H54 (cell line): ENCODE measurements at regions not wholly inside any gene's neighbourhood (a gene's known extent, or its start where the extent isn't known, plus 50 kb on each side); places are given as distances from the start of the nearest gene placed in this dataset.

Source experiments
- DNase-seq: peaks from one replicate; pipeline ENCODE4 v3.0.0; 2011; ENCODE audit warnings: low spot score, mixed read lengths; ENCODE audit not compliant: insufficient read length
- FAIRE-seq: peaks from 3 replicates; lab custom pipeline; 2011; peaks lifted over from hg19 to GRCh38; lab: Jason Lieb, UNC
- POLR2A ChIP-seq: IDR thresholded peaks from 2 replicates; pipeline ENCODE4 v1.6.1; 2011; ENCODE audit warnings: low read depth, mild to moderate bottlenecking, low read length

DNA sequence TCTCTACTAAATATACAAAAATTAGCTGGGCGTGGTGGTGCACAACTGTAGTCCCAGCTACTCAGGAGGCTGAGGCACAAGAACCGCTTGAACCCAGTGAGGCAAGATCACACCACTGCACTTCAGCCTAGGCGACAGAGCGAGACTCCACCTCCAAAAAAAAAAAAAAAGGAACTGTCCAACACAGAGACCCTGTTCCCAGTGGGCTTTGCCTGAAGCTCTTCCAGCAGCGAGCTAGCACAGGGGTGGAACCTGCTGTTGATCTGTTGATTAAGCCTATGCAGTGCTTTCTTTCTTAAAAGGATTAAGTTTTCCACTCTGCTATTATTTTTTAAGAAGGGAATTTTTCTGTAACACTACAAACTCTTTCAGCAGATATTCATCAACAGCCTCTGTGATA lies 171.0 kb upstream of the TUT7 start:
- no peak for FAIRE-seq
- TF ChIP-seq POLR2A: no peak
- DNase-seq: no peak

DNA sequence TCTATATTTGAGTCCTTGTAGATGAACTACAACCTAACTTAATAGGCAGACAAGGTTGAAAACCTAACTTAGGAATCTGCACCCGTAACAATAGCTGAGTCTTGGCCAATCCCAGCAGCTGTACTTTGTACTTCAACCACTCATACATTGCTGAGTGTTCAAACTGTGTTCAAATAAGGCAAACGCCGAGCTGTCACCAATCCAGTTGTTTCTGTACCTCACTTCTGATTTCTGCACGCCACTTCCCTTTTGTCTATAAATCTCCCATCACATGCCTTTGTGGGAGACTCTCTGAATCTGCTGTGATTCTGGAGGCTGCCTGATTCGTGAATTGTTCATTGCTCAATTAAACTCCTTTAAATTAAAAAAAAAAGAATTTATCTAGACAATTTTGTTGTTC lies 167.8 kb upstream of the TUT7 start:
- FAIRE-seq (no peak), DNase-seq (no peak)
- TF ChIP-seq POLR2A: no peak

GRCh38 chr9:86521322-86521721 lies 167.1 kb upstream of the TUT7 start:
- FAIRE-seq (no peak), DNase-seq (no peak)
- TF ChIP-seq POLR2A: no peak

DNA sequence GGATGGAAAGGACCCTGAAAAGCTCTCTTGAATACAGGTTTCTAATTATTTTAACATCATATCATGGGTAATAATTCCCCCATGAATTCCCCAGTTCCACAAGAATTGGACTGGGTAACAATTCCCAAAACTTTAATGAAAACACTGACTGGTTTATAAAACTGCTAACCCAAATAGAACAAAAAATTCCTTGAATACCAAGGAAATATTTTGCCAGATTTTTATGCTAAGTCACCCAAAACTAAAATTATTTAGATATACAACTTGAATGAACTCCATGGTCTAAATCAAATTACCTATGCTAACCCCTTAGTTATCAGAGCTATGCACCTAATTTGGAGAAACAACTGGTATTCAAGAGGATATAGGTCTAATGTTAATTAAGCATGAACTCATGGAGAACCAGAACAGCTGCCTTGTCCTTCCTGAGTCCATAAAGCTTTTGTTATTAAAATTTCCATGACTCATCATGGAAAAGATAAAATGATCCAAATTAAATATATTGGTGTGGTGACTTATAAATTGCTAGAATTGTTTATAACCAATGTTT lies 164.9 kb upstream of the TUT7 start:
- TF ChIP-seq POLR2A: no peak
- no peak for DNase-seq
- no peak for FAIRE-seq

DNA sequence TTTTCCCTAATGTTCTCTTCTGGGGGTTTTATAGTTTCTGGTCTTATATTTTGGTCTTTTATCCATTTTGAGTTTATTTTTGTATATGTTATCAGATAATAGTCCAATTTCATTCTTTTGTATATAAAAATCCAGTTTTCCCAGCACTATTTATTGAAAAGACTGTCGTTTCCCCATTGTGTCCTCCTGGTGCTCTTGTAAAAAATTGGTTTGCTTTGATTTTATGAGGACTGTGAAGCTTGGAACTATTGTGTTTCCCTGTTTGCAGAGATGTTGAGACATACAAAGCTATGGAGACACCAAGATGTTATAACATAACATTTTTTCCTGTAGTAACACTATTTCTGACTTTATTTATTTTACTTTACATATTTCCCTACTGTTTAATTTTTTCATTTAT lies 163.3 kb upstream of the TUT7 start:
- no peak for TF ChIP-seq POLR2A
- DNase-seq (no peak), FAIRE-seq (no peak)

GRCh38 chr9:86516564-86516963 lies 162.4 kb upstream of the TUT7 start:
- DNase-seq (no peak), FAIRE-seq (no peak)
- TF ChIP-seq POLR2A: no peak

- no peak for FAIRE-seq
- TF ChIP-seq POLR2A: no peak
- no peak for DNase-seq
Measured at GRCh38 chr9:86515221-86515620, 161.0 kb upstream of the TUT7 start.

GRCh38 chr9:86513429-86513828 lies 159.2 kb upstream of the TUT7 start:
- FAIRE-seq: no peak
- no peak for DNase-seq
- TF ChIP-seq POLR2A: no peak

- TF ChIP-seq POLR2A: no peak
- DNase-seq (no peak), FAIRE-seq (no peak)
Measured at GRCh38 chr9:86512929-86513328, 158.7 kb upstream of the TUT7 start.

DNA sequence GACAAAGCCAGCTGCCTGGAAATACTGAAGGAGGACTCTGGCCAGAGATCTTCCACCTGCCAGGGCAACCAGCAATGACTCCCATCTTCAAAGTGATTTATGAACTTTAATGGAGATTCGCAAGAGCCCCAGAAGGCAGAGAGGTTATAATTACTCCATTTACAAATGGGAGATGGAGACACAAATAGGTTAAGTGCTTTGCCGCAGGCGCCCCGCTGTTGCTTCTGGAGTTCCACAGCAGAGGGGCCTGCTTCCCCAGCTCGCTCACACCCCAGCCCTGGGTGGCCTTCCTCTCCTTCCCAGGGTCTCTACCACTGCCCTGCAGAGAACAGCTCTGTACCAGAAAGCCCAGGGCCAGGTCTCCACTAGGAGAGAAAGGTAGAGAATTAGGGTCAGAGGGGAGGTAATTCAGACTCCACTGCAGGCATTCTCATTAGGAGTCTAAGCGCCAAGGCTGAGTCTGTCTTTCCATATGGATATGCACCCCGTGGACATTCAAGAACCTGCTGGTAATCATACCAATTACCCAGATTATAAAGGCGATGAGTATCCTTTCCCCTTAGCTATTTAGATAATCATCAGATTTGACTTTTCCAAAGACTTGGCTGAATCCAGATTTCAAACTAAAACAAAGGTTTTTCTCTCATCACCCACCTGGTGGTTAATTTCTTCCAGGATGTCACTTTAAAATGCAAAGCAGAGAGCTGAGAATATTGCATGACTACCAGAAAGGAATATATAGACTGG lies 157.6 kb upstream of the TUT7 start:
- TF ChIP-seq POLR2A: no peak
- FAIRE-seq: no peak
- DNase-seq: no peak

DNA sequence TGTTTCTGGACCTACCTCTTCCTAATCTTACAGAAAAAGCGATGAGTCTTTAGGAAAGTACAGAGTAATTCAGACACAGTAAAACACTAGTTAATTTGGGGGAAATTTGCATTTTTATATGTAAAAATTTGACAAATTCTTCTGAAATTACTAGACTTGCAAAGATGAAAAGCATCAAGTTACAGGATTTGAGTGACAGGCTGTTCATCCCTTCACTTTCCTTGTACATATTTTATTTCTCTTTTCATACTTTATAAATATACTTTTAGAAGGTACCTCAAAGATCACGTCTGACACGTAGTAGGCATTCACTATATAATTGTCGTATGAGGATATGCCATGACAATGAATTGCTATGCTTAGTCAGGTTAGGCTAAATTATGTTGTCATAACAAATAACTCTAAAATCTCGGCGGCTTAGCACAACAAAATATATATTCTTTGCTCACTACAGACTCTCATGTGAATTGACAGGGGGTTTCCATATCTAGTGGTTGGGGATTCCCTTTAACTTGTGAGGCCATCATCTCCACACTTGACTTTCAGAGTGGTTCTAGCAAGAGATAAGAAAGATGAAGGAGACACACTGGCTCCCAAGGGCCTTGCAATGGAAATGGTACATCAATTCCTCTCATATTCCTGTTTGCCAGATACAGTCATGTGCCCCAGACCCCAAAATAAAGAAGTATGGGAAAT lies 154.1 kb upstream of the TUT7 start:
- FAIRE-seq (peak; percentile 27), DNase-seq (no peak)
- TF ChIP-seq POLR2A: no peak

- no peak for TF ChIP-seq POLR2A
- DNase-seq (no peak), FAIRE-seq (no peak)
Measured at GRCh38 chr9:86507212-86507630, 153.0 kb upstream of the TUT7 start.

GRCh38 chr9:86503942-86504341 lies 149.7 kb upstream of the TUT7 start:
- DNase-seq (no peak), FAIRE-seq (no peak)
- TF ChIP-seq POLR2A: no peak

DNA sequence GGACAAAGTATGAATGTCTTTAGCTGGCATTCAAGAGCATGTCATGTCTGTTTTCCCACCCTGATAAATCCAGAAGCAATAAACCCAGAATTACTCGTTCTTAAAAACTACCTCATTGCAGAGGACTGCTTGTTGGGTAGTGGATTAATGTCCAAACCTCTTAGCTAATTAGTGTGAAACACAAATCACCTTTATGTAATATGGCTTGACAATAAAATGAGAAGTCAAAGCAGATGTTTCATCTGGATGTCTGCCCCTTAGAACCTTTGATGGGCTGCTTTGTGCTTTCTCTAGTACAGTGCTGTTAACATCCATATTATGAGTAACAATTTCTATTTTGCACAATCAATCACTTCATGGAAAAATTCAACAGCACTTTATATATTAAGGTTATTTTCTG lies 149.1 kb upstream of the TUT7 start:
- no peak for DNase-seq
- FAIRE-seq: no peak
- no peak for TF ChIP-seq POLR2A
